ENCODE measurements at regions not wholly inside any gene's neighbourhood (a gene's known extent, or its start where the extent isn't known, plus 50 kb on each side); places are given as distances from the start of the nearest gene placed in this dataset.

GRCh38 chr2:147363181-147363580 is 481.6 kb upstream of the ACVR2A start:
- no peak overlapping the region for H2BK120ac ChIP-seq (ENCODE audit: low read depth, low read length)
- H3K9me3 ChIP-seq (ENCODE audit: control insufficient read depth, low read length) = peaks cover 3% of the 10 kb centered on the region
- no peaks in the 10 kb centered on the region for H3K4me1 ChIP-seq (ENCODE audit: control insufficient read depth, insufficient read depth, low read depth, low read length)
- no peak overlapping the region for H2BK12ac ChIP-seq (ENCODE audit: low read length in 2 of 2)
- H3K36me3 ChIP-seq (ENCODE audit: control insufficient read depth in 1 of 2, insufficient read depth in 2 of 2, low read depth in 1 of 2, low read length in 2 of 2) = no peaks in the 10 kb centered on the region
- no peak overlapping the region for H3K14ac ChIP-seq (ENCODE audit: low read length in 2 of 2)
- no peak overlapping the region for H3K4me2 ChIP-seq (ENCODE audit: low read length, poor library complexity, severe bottlenecking)
- no peak overlapping the region for H4K8ac ChIP-seq (ENCODE audit: low read length)
- no peak overlapping the region for H3K18ac ChIP-seq (ENCODE audit: low read depth in 1 of 2, low read length in 2 of 2)
- no peak overlapping the region for H2BK15ac ChIP-seq (ENCODE audit: low read depth, poor library complexity, severe bottlenecking)
- no peak overlapping the region for H4K91ac ChIP-seq (ENCODE audit: low read length)
- no peak overlapping the region for H3K4ac ChIP-seq (ENCODE audit: low read depth in 1 of 2, low read length in 2 of 2)
- WGBS = 100% methylated on average over 1 of the region's 4 CpGs
- H3K27me3 ChIP-seq (ENCODE audit: control insufficient read depth in 1 of 2, insufficient read depth in 1 of 2, low read length in 2 of 2) = no peaks in the 10 kb centered on the region
- no peaks in the 10 kb centered on the region for H3K79me1 ChIP-seq (replicated peaks; ENCODE audit: low read length, poor library complexity, severe bottlenecking)
- no peak overlapping the region for H3K4me3 ChIP-seq (ENCODE audit: insufficient read depth in 1 of 2, low read depth in 1 of 2, low read length in 2 of 2)
- H2BK5ac ChIP-seq (ENCODE audit: low read depth, low read length, poor library complexity, severe bottlenecking) = no peak overlapping the region
- H3K23ac ChIP-seq (ENCODE audit: low read length in 2 of 2) = no peak overlapping the region
- H2AFZ ChIP-seq (ENCODE audit: low read depth, low read length) = no peak overlapping the region
- H3K27ac ChIP-seq (ENCODE audit: low read length, poor library complexity, severe bottlenecking) = no peak overlapping the region
- H3K9ac ChIP-seq (ENCODE audit: low read length) = no peak overlapping the region
- DNase-seq = no peak
- no peak overlapping the region for H2AK5ac ChIP-seq (ENCODE audit: low read length, severe bottlenecking)

- H2BK5ac ChIP-seq (ENCODE audit: low read depth, low read length, poor library complexity, severe bottlenecking) = no peak overlapping the region
Measured at GRCh38 chr2:147358375-147358774, 486.5 kb upstream of the ACVR2A start.

GRCh38 chr2:147356157-147356556 is 488.7 kb upstream of the ACVR2A start:
- no peak overlapping the region for H3K4ac ChIP-seq (ENCODE audit: low read depth in 1 of 2, low read length in 2 of 2)
- H4K8ac ChIP-seq (ENCODE audit: low read length) = no peak overlapping the region

More at GRCh38 chr2:147358375-147358774, 486.5 kb upstream of the ACVR2A start:
- DNase-seq = no peak
- H3K4me1 ChIP-seq (ENCODE audit: control insufficient read depth, insufficient read depth, low read depth, low read length) = no peaks in the 10 kb centered on the region
- H4K8ac ChIP-seq (ENCODE audit: low read length) = no peak overlapping the region
- H3K4ac ChIP-seq (ENCODE audit: low read depth in 1 of 2, low read length in 2 of 2) = no peak overlapping the region
- no peak overlapping the region for H3K9ac ChIP-seq (ENCODE audit: low read length)
- no peak overlapping the region for H2AK5ac ChIP-seq (ENCODE audit: low read length, severe bottlenecking)
- no peak overlapping the region for H3K4me3 ChIP-seq (ENCODE audit: insufficient read depth in 1 of 2, low read depth in 1 of 2, low read length in 2 of 2)
- H2BK15ac ChIP-seq (ENCODE audit: low read depth, poor library complexity, severe bottlenecking) = no peak overlapping the region
- H3K36me3 ChIP-seq (ENCODE audit: control insufficient read depth in 1 of 2, insufficient read depth in 2 of 2, low read depth in 1 of 2, low read length in 2 of 2) = no peaks in the 10 kb centered on the region
- WGBS = 64% methylated on average over 1 of the region's 1 CpG
- no peak overlapping the region for H3K23ac ChIP-seq (ENCODE audit: low read length in 2 of 2)
- H3K18ac ChIP-seq (ENCODE audit: low read depth in 1 of 2, low read length in 2 of 2) = no peak overlapping the region
- no peaks in the 10 kb centered on the region for H3K9me3 ChIP-seq (ENCODE audit: control insufficient read depth, low read length)
- H3K79me1 ChIP-seq (replicated peaks; ENCODE audit: low read length, poor library complexity, severe bottlenecking) = no peaks in the 10 kb centered on the region
- no peak overlapping the region for H3K14ac ChIP-seq (ENCODE audit: low read length in 2 of 2)
- no peak overlapping the region for H2BK120ac ChIP-seq (ENCODE audit: low read depth, low read length)
- no peak overlapping the region for H4K91ac ChIP-seq (ENCODE audit: low read length)
- H3K27ac ChIP-seq (ENCODE audit: low read length, poor library complexity, severe bottlenecking) = no peak overlapping the region
- H2BK12ac ChIP-seq (ENCODE audit: low read length in 2 of 2) = no peak overlapping the region
- no peaks in the 10 kb centered on the region for H3K27me3 ChIP-seq (ENCODE audit: control insufficient read depth in 1 of 2, insufficient read depth in 1 of 2, low read length in 2 of 2)
- H3K4me2 ChIP-seq (ENCODE audit: low read length, poor library complexity, severe bottlenecking) = no peak overlapping the region
- no peak overlapping the region for H2AFZ ChIP-seq (ENCODE audit: low read depth, low read length)

GRCh38 chr2:147355706-147356105 is 489.1 kb upstream of the ACVR2A start:
- Histone ChIP-seq H2BK15ac (ENCODE audit: low read depth, poor library complexity, severe bottlenecking) (no peak overlapping the region), H4K8ac (ENCODE audit: low read length) (no peak overlapping the region), H3K27ac (ENCODE audit: low read length, poor library complexity, severe bottlenecking) (no peak overlapping the region), H3K9ac (ENCODE audit: low read length) (no peak overlapping the region), H3K4me1 (ENCODE audit: control insufficient read depth, insufficient read depth, low read depth, low read length) (no peaks in the 10 kb centered on the region), H3K23ac (ENCODE audit: low read length in 2 of 2) (no peak overlapping the region), H3K4me3 (ENCODE audit: insufficient read depth in 1 of 2, low read depth in 1 of 2, low read length in 2 of 2) (no peak overlapping the region), H3K79me1 (replicated peaks; ENCODE audit: low read length, poor library complexity, severe bottlenecking) (no peaks in the 10 kb centered on the region), H2BK12ac (ENCODE audit: low read length in 2 of 2) (no peak overlapping the region), H2AK5ac (ENCODE audit: low read length, severe bottlenecking) (no peak overlapping the region), H3K27me3 (ENCODE audit: control insufficient read depth in 1 of 2, insufficient read depth in 1 of 2, low read length in 2 of 2) (no peaks in the 10 kb centered on the region), H2BK5ac (ENCODE audit: low read depth, low read length, poor library complexity, severe bottlenecking) (no peak overlapping the region), H3K36me3 (ENCODE audit: control insufficient read depth in 1 of 2, insufficient read depth in 2 of 2, low read depth in 1 of 2, low read length in 2 of 2) (no peaks in the 10 kb centered on the region), H3K9me3 (ENCODE audit: control insufficient read depth, low read length) (no peaks in the 10 kb centered on the region), H2BK120ac (ENCODE audit: low read depth, low read length) (no peak overlapping the region), H3K4ac (ENCODE audit: low read depth in 1 of 2, low read length in 2 of 2) (no peak overlapping the region), H3K14ac (ENCODE audit: low read length in 2 of 2) (no peak overlapping the region), H3K18ac (ENCODE audit: low read depth in 1 of 2, low read length in 2 of 2) (no peak overlapping the region), H2AFZ (ENCODE audit: low read depth, low read length) (no peak overlapping the region), H4K91ac (ENCODE audit: low read length) (no peak overlapping the region), H3K4me2 (ENCODE audit: low read length, poor library complexity, severe bottlenecking) (no peak overlapping the region)
- DNase-seq = no peak
- WGBS = 90% methylated on average over 3 of the region's 4 CpGs

More at GRCh38 chr2:147356157-147356556, 488.7 kb upstream of the ACVR2A start:
- Histone ChIP-seq H3K4me2 (ENCODE audit: low read length, poor library complexity, severe bottlenecking) (no peak overlapping the region), H3K27ac (ENCODE audit: low read length, poor library complexity, severe bottlenecking) (no peak overlapping the region), H3K36me3 (ENCODE audit: control insufficient read depth in 1 of 2, insufficient read depth in 2 of 2, low read depth in 1 of 2, low read length in 2 of 2) (no peaks in the 10 kb centered on the region), H3K23ac (ENCODE audit: low read length in 2 of 2) (no peak overlapping the region), H2BK120ac (ENCODE audit: low read depth, low read length) (no peak overlapping the region), H2AK5ac (ENCODE audit: low read length, severe bottlenecking) (no peak overlapping the region), H3K79me1 (replicated peaks; ENCODE audit: low read length, poor library complexity, severe bottlenecking) (no peaks in the 10 kb centered on the region), H2BK12ac (ENCODE audit: low read length in 2 of 2) (no peak overlapping the region), H2BK15ac (ENCODE audit: low read depth, poor library complexity, severe bottlenecking) (no peak overlapping the region), H4K91ac (ENCODE audit: low read length) (no peak overlapping the region), H3K27me3 (ENCODE audit: control insufficient read depth in 1 of 2, insufficient read depth in 1 of 2, low read length in 2 of 2) (no peaks in the 10 kb centered on the region), H3K4me1 (ENCODE audit: control insufficient read depth, insufficient read depth, low read depth, low read length) (no peaks in the 10 kb centered on the region), H2AFZ (ENCODE audit: low read depth, low read length) (no peak overlapping the region), H2BK5ac (ENCODE audit: low read depth, low read length, poor library complexity, severe bottlenecking) (no peak overlapping the region), H3K9ac (ENCODE audit: low read length) (no peak overlapping the region), H3K4me3 (ENCODE audit: insufficient read depth in 1 of 2, low read depth in 1 of 2, low read length in 2 of 2) (no peak overlapping the region), H3K14ac (ENCODE audit: low read length in 2 of 2) (no peak overlapping the region), H3K18ac (ENCODE audit: low read depth in 1 of 2, low read length in 2 of 2) (no peak overlapping the region), H3K9me3 (ENCODE audit: control insufficient read depth, low read length) (no peaks in the 10 kb centered on the region)
- 82% methylated on average over 3 of the region's 4 CpGs for WGBS
- no peak for DNase-seq
